ENCODE measurements at regions not wholly inside any gene's neighbourhood (a gene's known extent, or its start where the extent isn't known, plus 50 kb on each side); places are given as distances from the start of the nearest gene placed in this dataset.
A peak's percentile ranks its signal among the peaks of the same experiment; 100 is the strongest.

DNA sequence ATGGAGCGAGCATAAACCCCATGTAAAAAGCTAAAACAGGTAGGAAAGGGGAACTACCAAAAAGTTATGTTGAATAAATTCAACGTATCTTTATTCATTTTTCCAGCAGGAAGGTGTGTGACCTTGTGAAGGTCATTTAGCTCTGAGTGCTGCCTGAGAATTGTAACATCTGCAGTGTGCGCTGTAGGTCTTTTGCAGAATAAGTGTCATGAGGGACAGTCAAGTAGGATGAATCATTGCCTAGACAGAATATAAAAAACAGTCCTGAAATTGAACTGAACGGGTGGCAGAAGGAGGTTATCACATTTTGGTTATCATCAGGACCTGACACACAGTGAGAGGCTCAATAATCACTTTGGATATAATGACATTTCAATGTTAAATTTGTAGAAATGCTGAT, 334.8 kb upstream of the NOVA1 start:
- no peak for DNase-seq

DNA sequence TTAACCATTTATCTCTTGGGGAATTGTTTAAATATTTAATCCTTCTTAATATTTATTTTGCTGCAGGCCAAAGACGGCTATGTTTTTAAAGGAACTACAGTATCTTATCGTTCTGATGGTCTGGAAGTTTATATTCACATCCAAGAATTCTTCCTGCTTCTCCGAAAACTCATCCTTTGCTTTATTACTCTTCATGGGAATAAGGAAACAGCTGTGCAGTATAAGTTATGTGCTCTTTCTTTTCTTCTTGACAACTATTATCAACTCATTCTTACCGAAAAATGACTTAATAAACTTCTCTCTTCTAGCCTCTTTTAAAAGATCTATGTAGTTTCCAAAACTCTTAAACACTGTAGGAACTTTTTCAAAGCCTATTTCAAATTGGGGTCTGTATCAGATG, 335.6 kb upstream of the NOVA1 start:
- DNase-seq = no peak

DNA sequence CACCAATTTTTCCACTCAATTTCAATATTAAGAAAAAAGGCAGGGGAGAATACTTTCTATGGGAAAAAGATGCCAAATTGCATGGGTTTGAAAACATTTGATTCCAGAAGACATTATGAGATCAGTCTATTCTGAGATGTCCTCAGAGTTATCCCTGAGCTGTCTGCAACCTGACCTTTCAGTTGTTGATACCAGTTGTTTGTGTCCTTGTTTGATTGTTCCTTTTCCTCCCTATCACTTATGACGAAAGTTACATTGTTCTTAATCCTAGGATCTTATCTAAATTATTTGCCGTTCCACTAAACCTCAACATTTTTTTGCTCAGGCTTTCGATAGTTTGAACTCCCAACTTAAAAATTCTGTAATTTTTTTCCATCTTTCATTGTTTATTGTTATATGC, 336.3 kb upstream of the NOVA1 start:
- no peak for DNase-seq

DNA sequence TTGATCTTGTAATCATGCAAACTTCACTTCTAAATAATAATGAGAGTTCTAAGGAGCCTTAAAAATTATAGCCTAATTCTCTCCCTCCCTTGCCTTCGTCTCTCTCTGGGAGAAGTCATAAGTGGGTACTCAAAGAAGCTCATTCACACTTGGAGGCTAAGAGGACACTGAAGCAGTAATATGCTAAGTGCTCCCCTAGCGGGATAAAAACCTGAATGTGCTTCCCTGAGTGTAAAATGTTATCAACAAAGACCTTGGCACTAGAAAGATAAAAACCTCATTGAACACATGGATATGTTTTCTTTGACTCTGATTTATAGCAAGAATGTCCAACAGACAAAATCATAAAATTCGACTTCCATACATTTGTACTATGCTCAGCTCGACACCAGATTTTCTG, 337.9 kb upstream of the NOVA1 start:
- DNase-seq = no peak

DNA sequence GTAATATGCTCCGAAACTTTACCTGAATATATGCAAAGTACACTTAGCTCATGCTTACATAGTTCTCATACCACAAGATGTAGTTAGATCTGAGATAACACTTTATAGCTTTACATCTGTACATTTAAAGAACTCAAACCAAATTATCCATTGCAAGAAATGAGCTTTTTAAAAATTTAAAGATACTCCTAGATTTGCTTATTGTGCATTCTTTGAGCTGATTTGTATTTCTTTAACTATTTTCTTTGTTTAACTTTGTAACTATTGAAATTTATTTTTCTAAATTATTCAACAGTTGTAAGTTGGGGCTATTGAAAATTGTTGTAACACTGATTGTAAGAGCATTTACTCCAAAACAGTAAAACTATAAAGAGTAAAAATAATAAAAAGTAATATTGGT, 340.2 kb upstream of the NOVA1 start:
- DNase-seq = no peak

DNA sequence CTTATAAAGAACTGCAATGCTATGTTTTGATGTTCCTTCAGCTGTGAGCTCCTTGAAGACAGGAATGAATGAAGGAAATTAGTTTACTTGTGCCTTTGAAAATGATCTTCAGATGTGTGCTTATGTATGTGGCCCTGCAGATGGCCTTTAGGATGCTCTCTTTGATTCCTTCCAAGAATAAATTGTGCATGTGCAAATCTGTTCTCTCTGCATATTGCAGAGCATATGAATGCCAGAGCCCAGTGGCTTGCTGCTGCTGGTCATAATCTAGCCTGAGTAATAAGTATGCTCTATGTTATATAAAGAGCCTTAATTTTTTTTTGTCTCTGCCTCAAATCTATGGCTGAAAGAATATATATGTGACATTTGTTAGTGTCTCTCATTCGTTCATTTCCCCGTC, 341.9 kb upstream of the NOVA1 start:
- DNase-seq = no peak

DNA sequence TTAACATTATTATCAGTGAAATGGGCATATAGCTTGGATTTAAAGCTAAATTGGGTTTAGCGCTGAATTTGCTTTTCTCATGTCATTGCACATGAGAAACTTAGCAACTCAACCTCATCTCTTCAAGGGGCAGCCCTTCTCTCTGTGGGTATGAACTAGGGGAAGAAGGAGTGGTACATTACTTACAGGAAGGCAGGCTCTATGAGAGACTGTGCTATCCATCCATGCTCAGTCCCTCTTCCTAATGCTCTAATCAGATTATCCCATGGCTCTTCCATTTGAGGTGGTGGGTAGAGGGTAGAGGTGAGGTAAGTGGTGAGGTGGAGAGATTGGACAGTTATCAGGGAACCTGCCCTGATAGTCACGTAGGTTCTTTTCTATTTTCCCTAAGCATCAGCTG, 343.7 kb upstream of the NOVA1 start:
- no peak for DNase-seq

DNA sequence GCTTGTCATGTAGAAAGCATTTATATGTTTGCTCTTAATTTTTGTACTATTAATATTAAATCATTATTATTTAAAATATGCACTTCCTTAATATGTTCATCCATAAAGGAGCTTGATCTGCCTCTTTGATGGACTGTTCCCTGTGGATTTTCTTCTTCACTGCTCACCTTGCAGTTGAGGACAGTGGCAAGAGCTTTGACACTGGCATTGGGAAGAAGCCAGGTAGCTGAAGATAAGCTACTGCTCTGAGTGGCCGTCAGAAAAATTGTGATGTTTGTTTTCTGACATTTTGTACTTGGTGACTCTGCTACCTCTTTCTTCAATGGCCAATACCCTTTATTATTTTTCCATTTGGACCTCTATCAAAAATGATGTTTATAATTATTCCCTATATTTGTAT, 349.4 kb upstream of the NOVA1 start:
- no peak for DNase-seq

DNA sequence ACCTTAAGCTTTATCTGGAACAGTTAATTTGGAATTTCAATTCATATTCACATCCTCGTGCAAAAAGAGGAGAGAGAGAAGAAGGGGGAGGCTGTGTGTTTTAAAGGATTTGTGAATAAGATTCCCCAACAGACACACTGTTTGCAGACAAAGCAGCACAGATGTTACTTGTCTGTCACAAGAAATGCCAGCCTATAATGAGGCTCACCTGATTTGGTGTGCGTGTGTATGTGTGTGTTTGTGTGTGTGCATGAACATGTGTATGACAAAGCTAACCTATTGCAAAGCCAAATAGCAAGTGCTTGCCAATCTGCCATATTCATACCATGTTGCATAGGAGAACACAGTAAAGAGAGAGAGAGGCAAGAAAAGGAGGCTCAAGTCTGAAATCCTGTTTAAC, 361.6 kb upstream of the NOVA1 start:
- DNase-seq = no peak

DNA sequence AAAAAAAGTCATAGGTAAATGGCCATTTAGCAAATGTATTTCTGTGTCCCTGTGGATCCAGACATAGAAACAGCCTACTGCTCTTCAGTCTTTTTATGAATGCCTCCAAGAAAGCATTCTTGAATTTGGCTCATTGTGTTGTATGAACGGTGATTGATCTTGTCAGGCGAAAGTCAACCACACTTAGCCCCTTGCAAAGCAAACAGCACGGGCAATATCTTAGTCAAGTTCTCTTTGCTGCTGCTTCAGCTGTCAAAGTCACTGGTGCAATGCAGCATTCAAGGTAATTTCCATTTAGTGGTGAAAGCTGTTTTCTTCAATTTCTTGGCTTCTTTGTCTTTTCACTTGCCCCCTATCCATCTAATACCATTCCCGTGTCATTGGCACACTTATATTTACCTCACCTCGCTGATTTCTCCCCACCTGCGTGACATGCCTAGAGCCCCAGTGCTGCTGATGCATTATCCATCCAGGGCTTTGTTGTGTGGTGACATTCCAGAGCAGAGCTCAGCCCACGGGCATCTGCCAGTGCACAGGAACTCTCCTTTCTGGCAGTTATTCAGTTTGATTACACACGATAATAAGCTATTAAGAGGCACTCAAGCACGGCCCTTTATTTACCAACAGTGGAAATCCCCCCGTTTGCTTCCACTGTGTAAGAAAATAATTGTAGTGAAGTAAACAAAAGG, 362.3 kb upstream of the NOVA1 start:
- no peak for DNase-seq

DNA sequence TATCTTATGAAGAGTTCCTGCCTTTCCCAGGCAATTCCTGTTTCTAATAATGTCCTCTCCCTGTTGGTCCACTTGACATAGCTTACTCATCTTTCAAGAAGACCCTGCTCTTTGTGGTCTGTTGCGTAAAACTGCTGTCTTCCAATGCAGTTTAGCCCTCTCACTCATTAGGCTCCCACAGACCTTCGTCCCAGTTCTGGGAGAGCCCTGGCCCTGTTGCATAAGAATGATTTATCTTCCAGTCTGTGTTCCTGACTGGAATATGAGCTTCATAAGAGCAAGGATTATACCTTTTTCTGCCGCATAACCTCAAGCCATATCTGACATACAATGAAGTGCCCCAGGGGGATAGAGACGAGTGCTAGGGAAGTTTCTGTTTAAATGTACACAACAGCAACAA, 365.9 kb upstream of the NOVA1 start:
- DNase-seq = no peak

DNA sequence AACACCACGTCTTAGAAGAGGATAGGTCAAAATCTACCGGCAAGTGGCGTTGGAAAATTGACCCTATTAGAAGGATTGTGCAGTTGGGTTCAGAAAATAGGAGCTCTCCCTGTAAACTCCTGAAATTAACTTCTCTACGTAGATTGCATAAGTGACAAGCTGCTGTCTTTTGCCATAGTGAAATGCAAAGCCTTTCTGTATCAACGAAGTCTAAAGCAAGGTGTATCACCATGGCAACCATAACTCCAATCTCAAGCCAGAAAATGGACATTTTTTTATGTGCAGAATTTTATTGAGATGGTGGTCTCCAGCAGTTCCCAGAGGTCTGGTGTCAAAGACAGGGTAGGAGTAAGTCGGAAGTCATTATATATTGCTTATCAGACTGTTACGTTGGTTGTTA, 367.7 kb upstream of the NOVA1 start:
- no peak for DNase-seq

DNA sequence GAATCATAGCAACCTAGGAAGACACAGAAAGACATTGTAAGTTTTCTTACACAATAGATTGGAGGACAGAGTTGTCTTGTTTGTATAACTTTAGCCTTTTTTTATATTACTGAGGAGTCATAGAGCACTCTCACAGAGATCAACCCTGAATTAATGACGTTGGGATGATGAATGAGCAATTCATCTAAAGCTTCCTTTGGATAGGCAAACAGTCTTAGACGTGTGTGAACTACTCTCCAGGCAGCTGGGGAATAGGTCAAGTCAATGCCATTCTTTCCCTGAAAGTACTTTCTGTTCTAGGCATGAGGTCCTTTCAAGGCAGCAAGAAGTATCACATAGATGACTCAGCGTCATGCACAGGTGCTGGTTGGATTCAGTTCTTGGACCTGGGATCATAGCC, 369.1 kb upstream of the NOVA1 start:
- DNase-seq = no peak

DNA sequence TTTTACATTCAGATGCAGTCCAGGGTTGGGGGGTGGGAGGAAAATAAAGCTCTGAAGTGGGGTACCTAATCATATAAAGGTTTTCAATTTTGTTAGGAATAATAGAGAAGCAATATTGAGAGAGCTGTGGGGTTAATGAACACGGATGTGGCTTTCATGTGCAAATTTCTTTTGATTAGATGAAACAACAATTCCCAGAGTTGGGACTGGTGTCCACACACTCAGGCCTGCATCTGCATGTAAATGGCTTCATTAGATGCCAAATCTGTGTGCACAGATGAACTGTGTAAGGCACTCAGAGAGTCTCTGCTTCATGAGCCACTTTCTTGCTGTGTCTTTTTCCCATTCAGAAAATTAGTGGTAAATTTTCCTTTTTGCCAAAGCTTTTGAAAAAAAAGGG, 377.1 kb upstream of the NOVA1 start:
- DNase-seq = no peak

DNA sequence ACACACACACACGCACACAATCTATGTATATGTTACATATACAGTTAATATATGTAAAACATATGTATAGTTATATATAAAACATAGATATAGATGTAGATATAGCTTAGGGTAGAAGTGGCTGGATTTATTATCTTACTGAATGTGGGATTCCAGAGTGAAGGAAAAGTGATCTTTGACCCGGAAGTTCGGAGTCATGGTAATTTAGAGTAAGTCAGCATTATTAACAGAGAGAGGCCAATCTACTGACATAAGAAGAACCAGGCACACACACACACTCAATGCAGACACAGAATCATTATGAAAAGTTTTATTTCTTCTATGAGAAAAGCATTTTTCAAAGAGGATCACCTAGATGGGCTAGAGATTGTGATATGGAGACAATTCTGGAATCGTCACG, 384.2 kb upstream of the NOVA1 start:
- DNase-seq = no peak

DNA sequence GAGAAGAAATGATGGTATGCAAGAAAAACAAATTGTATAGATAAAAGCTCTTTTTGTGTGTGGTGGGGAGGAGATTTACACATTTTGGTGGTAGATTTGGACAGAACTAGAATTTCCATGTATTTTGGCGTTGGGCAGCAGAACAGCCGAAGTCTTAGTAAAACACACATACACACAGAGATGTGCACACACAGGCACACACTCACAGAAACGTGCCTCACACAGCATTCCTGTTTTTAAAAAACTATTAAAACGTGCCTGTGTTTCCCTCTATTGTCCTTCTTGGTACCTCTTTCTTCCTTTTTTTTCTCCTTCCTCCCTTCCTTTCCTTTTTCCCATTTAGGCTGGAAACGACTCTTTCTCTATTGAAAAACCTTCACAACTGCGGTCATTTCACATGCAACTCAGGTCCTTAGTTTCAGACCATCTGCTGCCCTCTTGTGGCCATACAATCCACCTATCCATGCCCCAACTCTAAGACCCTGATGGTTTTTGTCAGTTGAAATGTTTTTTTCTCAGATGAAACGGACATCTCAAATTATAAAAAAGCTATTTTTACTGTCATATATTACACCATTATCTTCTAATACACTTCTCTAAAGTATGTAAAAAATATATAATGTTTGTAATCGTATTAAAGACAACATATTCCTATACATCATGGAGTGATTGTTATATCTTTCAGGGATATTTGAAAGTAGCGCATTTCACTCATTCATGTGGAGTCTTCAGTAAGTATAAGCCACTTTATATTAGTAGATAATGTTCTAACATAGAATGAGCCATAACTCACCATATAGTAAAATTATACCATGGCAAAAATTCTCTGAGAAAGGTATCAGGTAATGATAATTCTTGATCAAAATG, 386.7 kb upstream of the NOVA1 start:
- DNase-seq = peak; percentile 57

DNA sequence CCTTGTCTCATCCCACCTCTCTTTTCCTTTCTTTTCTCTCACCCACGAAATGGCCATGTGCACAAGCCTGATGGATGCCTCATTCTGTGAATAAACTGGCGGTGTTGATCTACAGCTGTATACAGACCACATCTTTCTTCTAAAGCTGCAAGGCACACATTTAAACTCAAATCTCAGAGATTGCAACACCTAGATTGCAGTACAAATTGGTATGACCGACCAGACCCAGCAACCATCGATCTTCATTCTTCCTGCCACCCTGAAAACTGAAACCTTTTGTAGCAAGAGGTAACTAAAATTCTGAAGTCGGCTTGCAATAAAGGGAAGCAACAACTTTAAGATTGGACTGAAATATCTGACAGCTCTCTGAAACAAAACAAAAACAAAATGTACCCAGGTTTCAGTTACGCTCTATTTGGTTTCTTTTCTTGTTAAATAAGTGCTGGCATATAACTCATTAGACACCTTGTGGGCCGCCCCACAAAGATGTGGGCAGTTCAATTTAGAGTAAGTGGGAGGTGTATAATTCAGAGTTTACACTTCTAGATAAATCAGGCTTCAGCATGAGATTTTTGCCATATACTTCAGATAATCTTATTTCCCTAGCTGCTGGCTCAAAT, 390.0 kb upstream of the NOVA1 start:
- DNase-seq = no peak

DNA sequence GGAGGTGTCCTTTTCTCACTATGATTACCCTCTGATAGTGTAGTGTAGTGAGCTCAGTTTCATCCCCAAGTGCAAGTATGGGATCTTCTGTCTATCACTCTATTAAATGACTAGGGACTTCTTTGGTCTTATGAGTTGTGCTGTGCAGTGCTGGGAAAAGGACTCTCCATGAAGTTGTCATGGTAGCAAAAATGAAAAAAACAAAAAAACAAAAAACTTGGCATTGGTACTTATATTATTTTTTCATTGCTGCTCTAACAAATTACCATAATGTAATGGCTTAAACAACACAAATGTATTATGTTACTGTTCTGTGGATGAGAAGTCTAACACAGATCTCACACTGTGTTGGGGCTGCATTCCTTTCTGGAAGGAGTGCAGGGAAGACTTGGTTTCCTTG, 393.1 kb upstream of the NOVA1 start:
- DNase-seq = no peak

DNA sequence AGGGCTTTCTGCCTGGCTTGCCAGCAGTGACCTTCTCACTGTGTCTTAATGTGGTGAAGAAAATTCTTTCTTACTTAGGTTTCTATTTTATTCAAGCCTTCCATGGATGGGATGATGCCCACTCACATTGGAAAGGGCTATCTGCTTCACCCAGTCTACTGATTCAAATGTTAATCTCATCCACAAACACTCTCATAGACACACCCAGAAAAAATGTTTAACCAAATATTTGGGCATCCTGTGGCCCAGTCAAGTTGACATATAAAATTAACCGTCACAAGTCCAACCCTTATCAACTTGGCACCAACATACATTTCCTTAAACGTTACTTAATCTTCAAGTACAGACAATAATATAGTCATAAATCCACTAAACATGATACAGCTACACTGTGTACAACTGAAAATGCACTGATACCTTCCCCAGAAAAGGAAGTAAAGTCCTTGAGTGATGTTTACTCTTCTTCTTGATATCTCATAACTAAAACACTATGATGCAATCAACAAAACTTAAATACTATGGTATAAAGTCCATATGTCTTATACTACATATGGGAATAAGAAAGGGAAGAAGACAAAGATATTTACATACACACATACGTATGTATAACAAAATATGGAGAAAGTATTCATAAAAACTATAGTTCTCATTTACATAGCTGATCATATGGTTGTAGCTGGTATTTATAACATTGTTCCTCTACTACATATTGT, 394.7 kb upstream of the NOVA1 start:
- DNase-seq = no peak

DNA sequence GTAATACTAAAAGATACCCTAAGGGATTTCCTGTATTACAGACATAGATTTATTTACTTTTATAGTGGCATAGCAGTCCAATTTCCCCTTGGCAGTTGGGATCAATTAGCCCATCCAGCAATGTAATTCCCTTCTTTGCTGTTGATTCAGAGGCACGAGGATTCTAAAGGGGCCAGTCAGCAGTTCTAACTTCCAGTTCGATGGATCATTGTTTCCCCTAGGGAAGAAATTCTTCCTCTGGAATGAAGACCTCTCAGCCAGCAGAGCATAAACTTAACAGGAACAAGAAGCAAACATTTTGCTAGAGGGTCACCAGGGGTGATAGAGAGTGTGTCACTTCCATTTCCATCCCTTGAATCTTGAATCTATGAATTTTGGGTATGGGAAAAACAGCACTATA, 395.7 kb upstream of the NOVA1 start:
- DNase-seq = no peak

DNA sequence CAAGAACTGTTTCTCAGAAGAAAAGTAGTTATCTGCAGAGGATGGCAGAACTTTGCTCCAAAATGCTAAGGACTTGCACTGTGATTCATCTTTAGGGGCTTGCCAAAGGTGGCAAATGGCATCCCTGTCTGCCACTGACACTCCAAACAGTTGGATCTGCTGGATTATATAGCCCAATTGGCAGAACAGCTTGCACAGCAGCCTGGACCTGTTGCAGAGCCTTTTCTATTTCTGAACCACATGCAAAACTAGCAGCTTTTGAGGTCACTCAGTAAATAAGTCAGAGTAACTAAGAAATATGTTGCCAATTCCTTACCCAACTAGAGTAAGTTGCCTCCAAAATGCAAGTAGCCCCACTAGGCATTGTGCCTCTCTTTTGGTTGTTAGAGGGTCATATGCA, 397.5 kb upstream of the NOVA1 start:
- DNase-seq = peak; percentile 20

DNA sequence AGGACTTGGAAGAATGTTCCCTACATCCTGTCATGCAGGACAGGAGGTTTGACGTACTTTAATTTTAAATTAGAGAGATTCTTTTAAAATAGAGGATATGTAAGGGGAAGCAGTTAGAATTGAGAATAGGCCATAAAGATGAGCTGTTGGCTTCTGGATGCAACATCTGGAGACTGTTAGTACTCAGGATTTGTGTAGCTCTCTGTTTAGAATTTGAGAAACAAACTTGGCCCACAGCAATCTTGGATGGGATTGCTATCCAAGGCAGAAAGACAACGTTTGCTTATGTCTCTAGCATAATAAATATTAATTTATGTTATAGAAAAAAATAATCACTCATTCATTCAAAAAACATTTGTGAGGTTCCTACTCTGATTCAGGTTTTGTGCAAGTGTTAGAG, 398.4 kb upstream of the NOVA1 start:
- DNase-seq = no peak

DNA sequence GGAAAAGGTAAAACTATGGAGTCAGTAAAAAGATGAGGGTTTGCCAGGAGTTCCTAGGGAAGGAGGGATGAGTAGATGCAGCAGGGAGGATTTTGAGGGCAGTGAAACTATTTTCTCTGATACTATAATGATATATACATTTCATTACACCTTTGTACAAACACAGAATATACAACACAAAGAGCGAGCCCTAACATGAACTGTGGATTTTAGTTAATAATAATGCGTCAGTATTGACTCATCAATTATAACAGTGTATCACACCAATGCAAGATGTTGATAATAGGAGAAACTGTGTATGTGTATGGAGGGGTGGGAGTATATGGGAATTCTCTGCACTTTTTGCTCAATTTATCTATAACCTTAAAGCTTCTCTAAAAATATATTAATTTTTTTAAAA, 404.3 kb upstream of the NOVA1 start:
- DNase-seq = no peak

DNA sequence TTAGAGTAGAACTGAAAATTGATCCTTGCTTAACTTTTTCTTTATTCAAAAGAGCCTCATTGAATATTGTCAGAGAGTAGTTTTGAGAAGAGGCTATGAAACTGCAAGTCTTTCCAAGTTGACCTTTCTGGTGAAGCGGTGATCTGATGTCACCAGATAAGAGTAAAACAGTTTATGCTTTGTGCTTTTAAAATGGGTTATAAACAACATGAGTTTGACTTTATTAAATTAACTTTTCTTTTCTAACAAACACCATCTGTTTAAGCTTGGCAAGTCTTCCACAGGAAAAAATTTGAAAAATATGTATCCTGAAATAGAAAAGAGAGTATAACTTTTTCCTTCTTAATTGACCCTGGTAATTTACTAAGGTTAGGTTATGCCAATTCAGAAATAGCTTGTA, 408.7 kb upstream of the NOVA1 start:
- no peak for DNase-seq
